SKM-1 (cell line): ENCODE measurements at regions not wholly inside any gene's neighbourhood (a gene's known extent, or its start where the extent isn't known, plus 50 kb on each side); places are given as distances from the start of the nearest gene placed in this dataset.

Source experiments
- DNase-seq: peaks from one replicate; lab custom pipeline; 2025; ENCODE audit not compliant: unreplicated experiment; lab: John Stamatoyannopoulos, UW

DNA sequence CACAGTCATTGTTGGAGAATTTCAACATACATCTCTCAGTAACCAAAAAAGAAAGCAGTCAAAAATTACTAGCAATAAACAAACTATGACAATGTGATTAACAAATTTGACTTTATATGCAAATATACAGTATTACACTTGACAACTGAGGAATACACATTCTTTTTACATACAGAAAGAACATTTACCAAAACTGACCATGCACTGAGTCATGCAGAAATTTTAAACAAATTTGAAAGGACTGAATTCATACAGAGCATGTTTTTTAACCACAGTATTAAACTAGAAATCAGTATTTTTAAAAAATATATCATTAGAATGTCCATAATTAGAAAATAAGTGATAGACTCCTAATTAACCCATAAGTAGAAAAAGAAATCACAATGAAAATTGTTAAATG is 420.1 kb downstream of the TBC1D4 start:
- DNase-seq = no peak

- DNase-seq = no peak
Observed at GRCh38 chr13:75055296-75055695, 426.7 kb downstream of the TBC1D4 start.

DNA sequence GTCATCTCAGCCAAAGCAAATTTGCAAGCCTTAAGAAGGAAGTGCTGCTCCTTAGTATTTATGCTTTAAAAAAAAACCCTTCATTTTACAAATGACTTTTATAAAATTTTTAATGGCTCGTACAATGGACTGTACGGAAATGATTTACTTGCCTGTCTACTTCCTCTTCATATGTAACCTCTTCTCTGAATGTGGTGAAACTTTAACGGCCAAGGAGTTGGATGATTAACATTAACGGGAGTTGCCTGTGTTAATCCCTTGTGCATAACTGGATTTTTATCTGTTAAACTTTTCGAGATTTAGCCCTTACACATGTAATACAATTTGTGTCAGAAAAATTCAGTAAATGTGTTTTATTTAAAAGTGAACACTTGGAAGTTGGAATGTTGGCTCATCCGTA is 429.4 kb downstream of the TBC1D4 start:
- DNase-seq = no peak

DNA sequence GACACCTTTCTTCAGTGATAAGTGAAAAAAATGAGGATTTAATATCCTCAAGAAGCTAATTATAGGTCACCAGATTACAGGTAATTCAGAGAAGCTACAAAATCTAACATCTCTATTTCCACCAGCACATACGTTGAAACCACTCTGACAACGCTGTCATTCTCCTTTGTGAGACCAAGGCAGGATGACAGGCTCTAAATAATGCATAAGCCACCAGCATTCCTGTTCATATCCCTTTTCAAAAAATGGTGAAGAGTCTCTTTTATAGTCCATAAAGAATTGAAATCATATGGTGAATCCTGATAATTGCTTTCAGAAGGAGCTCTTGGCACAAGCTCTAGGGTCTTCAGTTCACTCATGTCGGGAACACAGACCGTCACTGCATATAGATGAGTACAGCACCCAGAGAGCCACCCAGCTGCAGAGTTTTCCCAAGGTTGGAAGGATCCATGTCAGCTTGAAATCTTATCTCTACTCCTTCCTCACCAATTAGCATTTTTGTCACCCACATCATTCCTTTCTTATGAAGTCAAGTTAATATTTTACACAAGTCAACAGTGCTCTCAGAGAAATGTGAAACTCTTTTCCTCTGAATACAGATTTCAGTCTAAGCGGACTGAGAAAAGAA is 431.4 kb downstream of the TBC1D4 start:
- no peak for DNase-seq

GRCh38 chr13:75049735-75050335 is 432.1 kb downstream of the TBC1D4 start:
- no peak for DNase-seq

DNA sequence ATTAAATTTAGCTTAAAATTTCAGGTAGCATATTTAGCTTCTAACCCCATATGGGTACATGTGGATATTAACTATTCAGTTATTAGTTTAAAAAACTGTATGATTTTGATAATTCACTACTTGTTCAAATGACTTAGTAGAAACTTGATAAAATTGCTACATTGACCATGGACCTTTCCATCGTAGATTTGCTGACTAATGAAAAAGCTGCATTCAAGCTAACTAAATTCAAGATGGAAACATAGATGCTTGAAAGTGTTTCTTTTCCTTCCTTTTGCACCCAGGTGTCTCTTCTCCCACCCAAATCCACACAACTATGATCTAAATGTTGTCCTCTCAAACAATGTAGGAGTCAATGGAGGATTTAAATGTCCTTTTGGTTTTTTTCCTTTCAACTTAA is 439.2 kb downstream of the TBC1D4 start:
- DNase-seq = no peak

DNA sequence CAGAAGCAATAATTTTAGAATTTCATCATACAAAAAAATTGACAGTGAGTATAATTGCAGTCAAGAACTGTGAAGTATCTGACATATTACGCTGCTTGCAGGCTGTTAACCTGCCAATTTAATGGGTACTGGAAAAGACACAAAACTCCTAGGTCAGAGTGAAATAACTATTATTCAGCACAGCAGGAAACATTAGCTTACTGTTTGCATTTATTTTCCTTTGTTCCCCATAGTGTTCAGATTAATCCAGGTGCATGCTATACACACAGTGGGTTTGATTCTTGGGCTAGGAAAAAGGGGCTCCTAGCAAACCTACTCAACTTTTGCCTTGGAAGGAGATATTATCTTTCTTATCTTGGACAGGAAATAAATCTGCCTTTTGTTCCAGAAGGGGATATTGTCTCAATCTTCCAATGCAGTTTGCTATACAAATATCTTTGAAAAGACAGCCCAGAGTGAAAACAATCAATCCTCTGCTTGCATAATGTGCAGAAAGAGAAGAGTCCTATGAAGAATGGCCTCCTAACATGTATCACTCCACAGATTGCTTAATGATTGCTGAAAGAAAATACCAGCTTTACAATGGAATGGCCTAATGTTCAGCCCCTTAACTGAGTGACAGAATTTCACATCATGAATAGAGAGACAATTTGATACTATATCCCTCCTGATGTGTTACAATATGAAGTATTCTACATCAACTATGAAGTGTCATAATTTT is 443.4 kb downstream of the TBC1D4 start:
- DNase-seq = no peak

GRCh38 chr13:75025956-75026355 is 456.0 kb downstream of the TBC1D4 start:
- no peak for DNase-seq

GRCh38 chr13:75024602-75025001 is 457.4 kb downstream of the TBC1D4 start:
- no peak for DNase-seq

DNA sequence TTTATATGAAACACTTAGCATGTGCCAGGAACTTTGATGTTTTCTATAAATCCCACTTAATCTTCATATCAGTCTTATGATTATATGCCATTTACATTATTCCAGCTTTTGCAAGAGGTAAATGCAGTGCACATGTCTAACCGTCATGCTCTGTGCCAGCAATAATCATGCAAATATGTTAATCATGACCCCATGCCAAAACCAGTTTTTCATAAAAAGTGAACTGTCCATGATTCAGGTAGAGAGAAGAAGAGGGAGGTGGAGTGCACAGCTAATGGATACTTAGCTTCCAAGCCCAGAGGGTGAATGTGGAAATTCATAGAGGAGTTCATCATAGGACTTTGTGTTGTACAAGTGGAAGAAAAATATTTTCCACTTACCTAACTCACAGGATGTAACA is 458.4 kb downstream of the TBC1D4 start:
- DNase-seq = no peak

DNA sequence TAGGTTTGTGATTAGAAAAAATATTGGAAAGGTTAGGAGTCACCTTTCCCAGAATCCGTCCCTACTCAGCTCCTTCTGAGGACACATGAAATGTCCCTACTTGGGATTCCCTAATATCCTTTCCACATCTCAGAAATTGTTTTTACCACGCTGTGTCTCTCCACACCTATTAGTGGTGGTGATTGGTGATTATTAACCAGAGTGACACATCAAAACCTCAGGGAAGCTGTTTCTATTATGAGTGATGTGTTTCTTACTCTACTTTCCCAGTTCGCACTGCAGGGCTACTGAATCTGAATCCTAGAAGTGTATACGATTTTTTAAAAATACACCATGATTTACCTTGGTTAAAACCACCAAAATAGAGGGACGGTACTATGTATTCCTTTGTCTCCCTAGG is 460.8 kb downstream of the TBC1D4 start:
- no peak for DNase-seq

DNA sequence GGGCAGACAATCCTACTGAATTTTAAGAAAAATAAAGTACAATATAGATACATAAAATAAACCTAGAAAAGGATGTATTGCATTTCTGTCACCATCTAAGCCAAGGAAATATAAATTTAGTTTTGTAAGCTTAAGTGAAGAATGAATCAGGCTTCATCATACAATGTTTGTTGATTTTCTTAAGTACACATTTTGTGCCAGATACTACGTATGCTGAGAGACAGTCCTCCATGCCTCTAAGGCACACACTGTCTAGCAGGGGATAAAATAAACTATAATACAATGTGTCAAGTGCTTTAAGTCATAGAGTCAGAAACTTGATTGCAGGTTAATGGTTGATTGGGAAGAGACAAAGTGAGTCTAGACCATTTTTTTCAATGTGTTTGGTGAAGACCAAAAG is 465.7 kb downstream of the TBC1D4 start:
- no peak for DNase-seq

DNA sequence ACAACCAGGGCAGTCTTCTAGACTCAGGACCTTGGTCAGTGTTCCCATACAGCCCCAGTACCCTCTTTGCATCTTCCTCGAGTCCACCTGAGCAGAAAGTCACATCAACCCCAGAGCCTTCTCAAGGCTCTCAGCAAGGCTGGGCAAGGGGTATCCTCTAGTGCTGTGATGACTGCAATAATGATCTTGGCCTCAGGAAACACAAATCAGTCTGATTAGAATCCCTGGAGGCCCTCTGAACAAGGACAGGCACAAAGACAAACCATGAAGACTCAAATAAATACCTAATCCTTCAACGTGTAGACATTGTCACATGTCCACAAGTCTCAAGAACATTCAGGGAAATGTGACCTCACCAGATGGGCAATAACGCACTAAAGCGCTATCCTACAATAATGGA is 468.2 kb downstream of the TBC1D4 start:
- DNase-seq = no peak

DNA sequence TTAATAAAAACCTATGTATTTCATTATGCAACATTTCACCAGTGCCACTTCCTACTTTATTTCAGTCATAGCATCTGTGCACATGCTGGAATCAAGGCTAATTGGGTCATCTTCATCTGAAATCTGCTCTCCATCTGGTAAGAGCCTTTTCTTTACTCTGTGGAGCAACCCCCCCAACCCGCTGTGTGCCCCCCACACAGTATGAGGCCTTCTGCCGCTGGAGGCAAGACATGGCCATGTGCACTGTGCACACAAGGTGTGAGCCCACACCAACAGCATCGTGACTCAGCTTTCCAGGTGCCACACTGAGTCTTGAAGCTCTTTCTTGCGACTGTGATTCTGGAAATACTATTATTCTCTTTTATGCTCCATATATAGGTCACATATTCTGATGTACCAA is 471.0 kb downstream of the TBC1D4 start:
- no peak for DNase-seq

- no peak for DNase-seq
Observed at GRCh38 chr13:75008926-75009325, 473.0 kb downstream of the TBC1D4 start.

- DNase-seq = no peak
Observed at GRCh38 chr13:74990992-74991391, 491.0 kb downstream of the TBC1D4 start.

DNA sequence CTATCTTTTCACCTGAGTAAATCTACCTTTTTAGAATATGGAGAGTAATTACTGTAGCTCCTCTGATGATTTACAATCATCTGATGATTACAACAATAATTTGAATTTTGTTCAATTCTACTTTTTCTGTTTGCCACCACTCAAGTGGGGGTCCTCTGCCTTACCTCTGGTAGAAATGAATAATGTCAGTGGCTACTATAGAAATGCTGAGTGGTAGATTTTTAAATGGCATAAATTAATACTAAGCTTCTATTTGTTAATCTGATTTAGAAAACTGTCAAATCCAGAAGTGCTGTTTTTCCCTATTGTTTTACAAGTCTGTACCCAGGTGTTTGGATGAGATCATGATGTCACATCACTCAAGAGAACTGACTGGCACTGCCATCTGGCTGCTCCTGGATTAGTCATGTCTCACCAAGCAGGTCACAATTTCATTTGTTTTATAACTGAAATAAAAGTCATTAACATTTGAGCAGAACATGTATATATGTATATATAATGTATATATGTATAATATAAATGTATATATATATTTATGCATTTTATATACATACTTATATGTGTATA is 494.8 kb downstream of the TBC1D4 start:
- DNase-seq = no peak

DNA sequence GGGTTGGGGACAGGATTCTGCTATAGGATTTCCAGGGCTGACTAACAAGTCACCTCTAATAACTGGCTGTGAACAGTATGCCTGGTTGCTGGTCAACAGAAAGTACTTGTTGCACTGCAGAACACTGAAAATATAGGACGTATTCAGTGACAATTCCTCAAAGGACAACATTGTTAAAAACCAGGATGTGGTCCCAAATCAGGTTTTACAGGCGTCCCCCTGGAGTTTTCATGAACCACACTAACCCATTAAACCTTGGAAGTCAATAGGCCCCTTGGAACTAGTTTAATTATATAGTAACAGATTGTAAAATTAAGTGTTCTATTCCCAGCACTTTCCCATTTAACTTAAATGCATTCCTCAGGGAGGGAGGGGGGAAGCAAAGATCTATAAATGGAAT is 495.4 kb downstream of the TBC1D4 start:
- DNase-seq = no peak

- DNase-seq = no peak
Observed at GRCh38 chr13:74979703-74980102, 502.3 kb downstream of the TBC1D4 start.

GRCh38 chr13:74978591-74978990 is 503.4 kb downstream of the TBC1D4 start:
- DNase-seq = no peak

- DNase-seq = no peak
Observed at GRCh38 chr13:74977498-74977897, 504.5 kb downstream of the TBC1D4 start.

DNA sequence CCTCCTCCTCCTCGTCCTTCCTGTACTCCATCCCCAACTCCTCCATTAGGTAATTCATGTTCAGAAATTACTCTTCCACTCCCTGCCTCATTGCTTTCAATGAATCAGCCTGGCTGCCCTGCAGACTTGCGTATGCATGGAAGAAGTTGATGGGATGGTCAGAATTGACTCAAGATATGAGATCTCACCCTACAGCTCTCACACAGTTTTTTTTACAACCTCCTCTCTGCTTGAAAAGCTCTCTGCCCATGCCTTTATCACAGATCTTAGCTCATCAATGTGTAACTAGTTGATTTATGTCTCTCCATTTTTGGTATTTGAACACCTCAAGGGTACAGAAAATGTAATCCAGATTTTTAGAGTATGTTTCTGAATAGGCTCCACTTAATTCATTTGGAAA is 506.9 kb downstream of the TBC1D4 start:
- DNase-seq = no peak
